NCI-H446 treated with DMSO at 0.1 percent for 48 hours (cell line): ENCODE measurements at regions not wholly inside any gene's neighbourhood (a gene's known extent, or its start where the extent isn't known, plus 50 kb on each side); places are given as distances from the start of the nearest gene placed in this dataset.

Experiments
- DNase-seq: peaks from one replicate; lab custom pipeline; 2025; lab: John Stamatoyannopoulos, UW

DNA sequence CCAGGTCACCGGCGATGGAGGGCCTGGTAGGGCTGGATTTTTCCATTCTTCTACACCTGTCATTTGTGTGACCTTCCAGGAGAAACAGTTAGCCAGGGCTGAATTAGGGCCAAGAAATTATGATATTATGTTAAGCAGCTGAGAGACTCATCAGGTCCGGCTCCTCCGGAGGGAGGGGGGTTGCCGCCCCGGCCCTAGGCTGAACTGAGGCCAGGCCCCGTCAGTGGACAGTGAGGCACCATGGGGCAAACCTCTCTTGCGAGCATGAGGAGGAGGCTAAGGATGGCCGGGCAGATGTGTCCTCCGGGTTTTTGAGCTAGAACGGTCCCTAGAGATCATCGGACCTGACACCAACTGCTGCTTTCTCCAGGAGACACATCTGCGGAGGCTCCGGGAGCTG, 150.1 kb downstream of the SOX11 start:
- DNase-seq: no peak

DNA sequence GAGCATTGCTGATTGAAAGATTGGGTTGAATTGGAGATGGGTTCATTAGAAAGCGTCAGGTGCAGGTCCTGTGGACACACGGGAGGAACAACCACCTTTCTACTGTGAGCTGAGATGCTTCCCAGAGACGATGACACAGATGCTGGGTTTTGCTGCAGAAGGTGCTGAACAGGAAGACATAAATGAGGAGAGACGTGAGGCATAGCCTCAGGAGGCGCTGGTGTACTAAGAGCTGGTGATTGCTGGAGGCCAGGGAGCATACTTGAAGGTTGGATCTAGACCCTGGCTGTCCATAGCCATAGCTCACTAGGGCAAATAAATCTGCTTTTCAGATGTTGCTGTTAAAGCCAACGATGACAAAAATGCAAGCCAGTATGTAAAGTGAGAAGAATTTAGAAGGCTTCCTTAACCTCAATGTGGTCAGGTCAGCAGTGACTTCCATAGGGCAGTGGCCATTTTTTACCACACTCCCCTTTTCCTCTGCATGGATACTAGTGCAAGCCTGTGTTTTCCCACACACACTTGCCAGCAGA, 153.7 kb downstream of the SOX11 start:
- no peak for DNase-seq

DNA sequence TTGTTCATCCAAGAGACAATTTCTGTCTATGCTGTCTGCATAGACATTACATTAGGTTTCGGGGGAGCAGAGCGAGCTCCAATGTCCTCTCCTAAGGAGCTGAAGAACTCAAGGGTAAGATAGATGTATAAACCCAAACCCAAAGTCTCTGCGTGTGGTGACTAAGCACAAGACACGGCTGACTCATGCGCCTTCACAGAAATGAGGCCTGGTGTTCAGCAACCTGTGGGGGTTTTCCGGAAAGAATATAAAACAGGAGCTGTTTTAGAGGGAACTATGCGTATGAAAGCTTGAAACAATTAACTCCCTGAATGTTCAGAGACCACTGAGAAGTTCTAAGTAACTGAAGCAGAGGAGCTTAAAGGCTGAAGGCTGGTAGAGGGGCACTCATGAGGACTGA, 154.7 kb downstream of the SOX11 start:
- no peak for DNase-seq

DNA sequence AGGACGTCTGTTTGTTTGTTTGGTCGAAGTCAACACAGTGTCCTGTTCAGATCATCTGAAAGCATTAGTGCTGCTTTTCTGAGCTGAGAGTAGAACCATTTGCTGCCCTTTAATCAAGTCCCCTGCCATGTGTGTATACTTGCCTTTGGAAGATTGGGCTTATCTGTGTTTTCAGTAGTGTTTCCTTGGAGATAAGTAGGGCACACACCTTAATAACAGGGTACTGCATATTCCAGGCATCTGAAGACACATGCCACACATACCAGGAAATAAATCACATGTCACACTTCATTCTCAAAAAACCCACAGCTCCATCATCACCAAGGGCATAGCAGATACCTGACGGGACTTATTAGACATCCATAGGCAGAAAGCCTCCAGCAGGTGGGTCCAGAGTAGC, 157.4 kb downstream of the SOX11 start:
- DNase-seq: no peak

DNA sequence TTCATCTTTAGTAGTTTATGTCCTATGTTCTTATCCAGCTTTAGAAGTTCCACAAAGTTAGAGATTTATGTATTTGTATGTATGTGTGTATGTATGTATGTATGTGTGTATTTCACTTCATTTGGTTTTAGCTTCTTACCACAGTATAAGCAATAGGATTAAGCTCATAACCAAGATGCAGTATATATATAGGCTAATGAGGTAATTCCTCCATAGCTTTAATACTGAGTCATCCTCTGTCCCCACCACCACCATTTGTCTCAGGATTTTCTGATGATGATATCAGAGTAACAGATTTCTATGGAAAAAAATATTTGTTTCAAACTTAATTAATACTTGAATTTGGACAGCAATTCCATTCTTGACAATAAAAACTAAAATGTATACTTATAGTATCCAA, 159.2 kb downstream of the SOX11 start:
- DNase-seq: no peak

DNA sequence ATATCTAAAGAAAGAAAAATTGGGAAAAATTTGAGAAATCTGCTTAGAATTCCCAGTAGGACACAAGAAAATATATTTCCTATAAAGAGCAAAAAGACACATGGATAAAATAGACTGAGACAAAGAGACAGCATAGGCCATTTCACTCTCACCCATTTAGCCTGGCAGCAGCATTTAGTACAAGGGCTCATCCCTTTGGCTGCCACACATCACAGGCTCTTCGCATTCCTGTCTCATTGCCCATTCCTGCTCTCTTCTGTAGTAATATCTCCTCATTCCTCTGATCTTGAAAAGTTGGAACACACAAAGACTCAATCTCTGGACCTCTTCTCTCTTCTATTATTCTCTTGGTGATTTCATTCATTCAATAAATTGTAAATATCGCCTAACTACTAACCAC, 162.6 kb downstream of the SOX11 start:
- no peak for DNase-seq

DNA sequence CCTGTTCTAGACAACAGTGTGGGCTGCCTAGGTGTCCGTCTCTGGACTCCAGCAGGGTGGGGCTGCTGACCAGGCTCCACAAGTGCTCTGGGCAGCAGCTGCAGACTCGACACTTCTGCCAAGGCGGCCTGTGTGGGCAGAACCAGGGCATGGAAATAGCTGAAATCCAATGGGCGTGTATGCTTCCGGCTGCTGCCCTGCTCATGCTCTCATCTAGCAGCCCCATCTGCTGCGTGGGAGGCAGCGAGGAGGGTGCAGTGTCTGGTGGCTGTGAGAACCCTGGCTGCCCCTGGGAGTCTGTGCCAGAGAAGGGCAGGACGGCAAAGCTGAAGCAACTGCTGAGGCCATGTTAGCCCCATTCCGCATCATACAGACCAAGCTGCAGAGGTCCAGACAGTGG, 174.9 kb downstream of the SOX11 start:
- no peak for DNase-seq

DNA sequence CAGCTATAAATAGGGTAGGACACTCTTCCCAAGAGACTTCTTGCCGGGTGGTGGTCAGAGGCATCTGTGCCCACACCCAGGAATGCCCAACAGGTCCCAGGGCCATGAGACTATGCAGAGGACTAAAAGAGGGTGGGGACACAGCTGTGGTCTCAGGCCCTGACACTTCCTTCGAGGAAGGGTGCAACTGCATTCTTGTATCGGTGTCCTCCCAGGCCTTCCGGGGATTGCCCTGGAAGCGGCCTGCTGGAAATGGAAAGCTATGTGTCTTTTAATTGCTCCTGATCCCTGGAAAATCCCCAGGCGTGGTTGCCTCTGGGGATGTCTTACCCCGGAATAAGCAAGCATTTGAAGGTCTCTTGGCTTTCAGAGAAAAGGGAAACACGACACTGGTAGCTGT, 176.7 kb downstream of the SOX11 start:
- no peak for DNase-seq

DNA sequence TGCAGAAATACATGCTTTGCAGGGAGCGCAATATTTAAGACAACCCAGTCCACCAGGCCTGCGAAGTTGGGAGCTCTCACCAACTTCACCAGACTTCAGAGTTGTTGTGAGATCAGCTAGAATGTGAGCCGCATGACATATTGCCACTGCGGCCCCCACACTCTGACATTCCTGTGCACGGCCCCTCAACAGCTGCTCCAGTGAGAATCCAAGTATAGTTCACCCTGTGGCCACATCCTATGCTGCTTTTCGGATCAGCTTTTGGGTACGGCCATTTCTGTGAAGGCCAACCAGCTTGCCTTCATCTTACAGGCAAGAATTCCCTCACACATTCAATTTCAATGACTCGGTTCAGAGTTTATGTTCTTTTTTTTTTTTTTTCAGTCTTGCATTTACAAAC, 177.8 kb downstream of the SOX11 start:
- DNase-seq: no peak

DNA sequence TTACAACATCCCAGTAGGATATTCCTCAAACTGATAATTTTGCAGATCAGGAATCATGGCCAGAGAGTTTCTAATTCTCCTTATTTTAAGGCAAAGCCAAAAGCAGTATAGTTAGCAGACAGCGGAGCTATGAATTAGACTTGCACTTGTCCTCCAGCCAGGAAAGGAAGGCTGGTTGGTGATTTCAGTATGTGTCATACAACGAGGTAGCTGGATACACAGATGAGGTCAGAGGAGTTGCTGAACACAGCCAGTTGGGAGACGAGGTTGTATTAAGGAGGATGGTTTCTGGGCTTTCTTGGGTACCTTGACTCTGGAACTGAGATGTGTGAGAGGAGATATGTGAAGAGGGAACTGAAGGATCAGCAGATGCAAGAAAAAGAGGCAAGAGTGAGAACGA, 185.2 kb downstream of the SOX11 start:
- DNase-seq: no peak

DNA sequence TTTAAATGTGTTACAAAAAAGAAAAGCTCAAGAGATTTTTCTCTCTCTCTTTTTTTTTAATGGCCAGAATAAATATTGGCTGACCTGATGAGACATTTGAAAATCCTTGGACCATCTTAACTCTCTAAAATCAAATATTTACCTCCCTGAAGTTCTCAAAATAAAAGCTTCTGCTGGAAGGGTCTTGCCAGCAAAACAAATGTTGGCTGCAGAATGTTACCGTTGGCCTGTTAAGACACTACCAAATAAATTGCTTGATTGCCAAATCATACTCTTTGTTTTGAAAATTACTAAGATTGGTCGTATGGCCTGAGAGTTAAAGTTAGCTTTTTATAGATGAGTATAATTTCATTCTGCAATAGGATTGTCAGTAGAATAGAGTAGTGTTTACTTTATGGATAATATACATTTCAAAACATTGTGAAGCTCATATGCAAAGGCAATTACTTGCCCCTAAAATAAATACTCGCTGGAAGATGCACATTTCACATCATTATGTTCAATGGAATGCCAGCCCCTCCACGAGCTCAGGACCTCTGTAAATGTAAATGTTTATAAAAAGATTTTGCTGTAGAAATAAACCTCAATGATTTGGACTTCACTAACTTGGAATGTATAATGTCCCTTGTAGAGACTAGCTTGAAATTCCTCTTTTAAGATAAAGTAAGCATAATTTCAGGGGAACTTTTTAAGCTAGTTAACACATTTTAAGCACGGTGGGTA, 193.4 kb downstream of the SOX11 start:
- DNase-seq: no peak

DNA sequence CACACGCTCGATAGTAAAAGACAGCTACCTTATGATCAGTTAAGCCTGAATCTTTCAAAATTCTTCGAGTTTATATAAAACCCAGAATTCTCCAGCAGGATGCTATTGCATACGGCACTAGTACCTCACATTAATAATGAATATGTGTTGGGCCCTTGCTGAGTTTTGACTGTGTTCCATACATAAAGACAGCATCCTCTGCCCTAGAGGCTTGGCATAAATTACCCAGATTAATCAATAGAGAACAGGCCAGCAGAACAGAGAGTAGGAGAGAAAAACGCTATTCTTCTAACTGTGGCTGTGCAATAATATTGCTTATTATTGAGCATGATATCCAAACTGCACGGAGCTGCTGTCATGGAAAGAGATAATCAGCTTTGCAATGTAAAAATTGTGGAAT, 194.3 kb downstream of the SOX11 start:
- no peak for DNase-seq

DNA sequence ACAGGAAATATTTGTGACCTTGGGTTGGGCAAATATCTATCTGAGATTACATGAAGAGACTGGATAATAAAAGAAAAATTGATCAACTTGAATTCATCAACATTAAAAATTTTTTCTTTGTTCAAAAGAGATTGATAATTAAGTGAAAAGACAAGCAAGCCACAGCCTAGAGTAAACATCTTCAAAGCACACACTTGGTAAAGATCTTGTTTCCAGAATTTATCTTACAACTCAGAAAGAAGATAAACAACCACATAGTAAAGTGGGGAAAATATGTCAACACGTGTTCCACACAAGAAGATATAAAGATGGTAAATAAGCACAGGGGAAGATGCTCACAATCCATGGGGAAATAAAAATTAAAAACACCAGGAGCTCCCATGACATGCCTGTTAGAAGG, 195.9 kb downstream of the SOX11 start:
- no peak for DNase-seq

DNA sequence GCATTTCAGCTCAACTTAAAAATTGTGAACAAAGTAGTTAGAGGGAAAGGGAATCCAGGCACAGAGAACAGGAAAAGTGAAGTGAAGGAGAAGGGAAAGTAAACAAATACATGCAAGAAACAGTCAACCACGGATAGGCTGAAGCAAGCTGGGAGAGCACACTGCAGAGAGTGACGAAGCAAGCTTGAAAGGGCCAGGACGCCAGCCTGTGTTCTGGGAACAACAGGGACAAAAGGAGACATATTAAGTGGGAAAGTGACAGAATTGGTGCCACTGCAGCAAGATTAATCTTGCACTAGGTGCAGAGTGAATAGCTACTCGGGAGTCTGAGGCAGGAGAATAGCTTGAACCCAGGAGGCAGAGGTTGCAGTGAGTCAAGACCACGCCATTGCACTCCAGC, 197.3 kb downstream of the SOX11 start:
- no peak for DNase-seq

DNA sequence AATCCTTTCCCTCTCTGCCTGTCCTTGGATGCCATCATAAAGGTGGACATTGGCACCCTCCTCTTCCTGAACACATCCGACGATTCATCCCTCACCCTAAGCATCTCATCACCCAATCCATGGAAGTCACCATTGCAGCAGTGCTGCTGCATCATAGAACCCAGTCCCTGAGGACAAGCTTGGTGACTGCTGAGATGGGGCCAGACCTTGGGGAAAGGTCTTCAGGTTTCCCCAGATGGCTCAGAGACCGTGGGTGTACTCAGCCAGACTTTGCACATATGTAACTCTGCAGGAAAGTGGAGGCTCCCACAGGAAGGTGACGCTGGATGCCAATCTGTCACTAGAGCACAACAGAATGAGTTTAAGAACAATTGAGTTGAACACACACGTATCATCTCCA, 202.2 kb downstream of the SOX11 start:
- DNase-seq: no peak

DNA sequence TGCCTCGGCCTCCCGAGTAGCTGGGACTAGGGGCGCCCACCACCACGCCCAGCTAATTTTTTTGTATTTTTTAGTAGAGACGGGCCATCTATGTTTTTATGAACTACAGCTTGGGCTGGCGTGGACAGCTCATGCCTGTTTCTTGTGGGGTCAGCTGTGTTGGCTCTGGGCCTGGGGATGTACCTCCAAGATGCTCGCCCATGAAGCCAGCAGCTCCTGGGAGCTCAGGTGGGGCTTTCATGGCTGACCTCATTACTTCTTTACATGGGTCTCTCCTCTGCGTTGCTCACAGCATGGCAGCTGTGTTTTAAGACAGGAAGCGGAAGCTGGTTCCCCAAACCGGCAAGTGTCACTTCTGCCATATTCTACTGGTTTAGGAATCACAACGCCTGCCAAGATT, 203.1 kb downstream of the SOX11 start:
- no peak for DNase-seq

DNA sequence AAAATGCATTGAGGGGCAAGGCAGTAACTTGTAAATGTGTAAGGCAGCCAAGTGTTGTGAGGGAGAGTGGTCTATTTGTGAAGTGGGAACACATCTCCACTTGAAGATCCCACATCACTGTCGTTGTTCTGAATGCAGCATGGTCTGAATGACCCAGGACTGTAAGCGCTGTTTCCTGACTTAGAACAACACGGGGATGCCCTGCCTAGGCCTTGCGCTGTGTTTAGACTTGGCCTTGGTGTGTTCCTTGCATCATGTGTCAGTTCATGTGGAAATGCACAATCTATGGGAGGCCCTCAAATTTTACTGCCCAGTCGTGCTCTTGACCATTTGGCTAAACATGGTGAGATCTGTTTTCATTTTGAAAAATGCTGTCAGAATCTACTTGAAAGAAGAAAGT, 205.1 kb downstream of the SOX11 start:
- DNase-seq: no peak

DNA sequence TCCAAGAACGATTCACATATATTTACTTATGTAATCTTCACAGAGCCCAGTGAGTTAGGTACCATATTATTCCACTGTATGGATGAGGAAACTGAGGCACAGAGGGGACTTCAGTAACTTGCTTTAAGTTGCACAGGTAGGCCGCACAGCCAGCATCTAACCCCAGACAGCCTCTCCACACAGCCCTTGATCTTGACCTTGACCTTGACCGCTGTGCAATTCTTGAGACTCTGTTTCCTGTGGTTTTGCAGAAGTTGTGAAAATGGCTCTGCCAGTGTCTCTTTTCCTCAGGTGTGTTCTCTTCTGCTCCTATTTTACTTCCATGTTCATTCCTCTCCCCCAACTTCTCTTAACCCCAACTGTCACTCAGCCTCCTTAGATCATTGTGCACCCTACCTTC, 206.5 kb downstream of the SOX11 start:
- DNase-seq: no peak

DNA sequence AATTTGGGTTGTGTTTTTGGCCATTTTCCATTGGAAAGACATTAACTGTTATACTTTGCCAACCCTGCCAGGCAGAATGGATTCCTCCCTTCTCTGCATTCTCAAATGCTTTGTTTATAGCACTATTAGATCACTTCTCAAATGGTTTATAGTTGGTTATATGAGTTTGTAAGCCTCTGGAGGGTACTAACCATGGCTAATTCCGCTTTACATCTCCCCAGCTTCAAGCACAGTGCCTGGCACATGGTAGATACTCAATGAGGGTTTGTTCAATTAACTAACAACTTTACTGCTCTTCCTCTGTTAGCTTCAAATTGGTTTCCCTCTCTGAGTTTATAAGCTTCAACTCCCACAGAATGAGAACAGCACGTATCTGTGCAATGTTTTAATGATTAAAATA, 213.5 kb downstream of the SOX11 start:
- no peak for DNase-seq

DNA sequence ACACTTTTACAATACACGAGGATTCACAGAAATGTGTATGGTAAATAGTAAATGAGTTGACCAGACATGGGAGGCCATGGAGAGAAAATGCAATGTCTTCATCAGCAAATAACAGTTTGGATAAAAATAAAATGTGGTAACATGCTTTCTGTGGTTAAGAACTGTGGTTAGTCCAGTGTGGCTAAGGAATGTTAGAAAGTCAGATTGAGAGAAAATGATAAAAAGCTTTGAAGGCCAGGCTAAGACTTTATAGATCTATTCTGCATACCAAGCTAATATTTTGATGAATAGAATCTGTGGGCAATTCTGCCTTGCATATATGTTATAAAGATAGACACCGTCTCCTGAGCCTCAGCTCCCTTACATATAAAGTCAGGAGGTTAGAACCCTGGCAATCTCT, 215.9 kb downstream of the SOX11 start:
- no peak for DNase-seq

DNA sequence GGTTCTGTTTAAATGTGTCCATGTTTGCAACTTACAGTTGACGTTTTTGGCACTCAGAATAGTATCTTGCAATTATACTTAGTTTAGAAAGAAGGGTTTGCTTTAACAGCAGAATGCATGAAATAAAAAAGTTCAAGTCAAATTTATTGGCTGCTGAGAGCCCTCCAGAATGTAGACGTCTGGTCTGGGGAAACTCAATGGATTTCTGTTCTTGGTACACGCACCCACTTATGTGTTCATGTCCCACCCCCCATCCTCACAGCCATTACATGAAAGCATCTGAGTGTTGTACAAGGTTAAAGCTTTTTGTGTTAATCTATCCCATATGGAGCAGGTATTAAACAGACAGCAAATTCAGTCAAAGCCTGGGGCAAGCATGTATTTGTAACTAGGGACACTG, 219.5 kb downstream of the SOX11 start:
- no peak for DNase-seq

DNA sequence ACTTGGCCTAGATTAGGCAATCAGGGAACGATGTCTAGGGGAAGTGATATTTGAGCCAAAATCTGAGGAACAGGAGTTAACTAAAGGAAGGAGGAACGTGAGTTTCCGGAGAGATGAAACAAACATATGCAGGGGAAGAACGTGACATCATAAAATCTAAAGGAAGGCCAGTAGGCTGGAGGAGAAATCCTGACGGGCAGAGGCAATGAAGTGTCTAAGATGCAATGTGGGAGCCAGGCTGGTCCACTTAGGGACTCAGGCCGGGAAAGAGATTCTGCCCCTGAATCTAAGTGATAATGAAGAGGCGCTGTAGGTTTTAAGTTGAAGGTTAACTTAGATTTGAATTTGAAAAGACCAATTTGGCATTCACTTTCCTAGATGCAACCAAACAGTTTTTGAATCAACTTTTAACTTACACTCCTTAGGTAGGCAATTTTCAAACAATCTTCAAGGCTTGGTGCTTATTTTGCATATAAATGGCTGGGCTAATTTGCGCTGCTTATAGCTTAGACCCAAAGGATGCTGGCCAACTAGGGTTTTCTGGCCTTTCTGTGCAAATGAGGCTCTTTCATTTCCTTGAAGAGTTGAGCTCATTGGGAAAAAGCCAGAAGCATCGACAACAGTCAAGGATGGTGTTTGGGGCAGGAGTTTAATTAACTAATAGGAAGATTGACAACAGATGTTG, 221.7 kb downstream of the SOX11 start:
- DNase-seq: no peak

DNA sequence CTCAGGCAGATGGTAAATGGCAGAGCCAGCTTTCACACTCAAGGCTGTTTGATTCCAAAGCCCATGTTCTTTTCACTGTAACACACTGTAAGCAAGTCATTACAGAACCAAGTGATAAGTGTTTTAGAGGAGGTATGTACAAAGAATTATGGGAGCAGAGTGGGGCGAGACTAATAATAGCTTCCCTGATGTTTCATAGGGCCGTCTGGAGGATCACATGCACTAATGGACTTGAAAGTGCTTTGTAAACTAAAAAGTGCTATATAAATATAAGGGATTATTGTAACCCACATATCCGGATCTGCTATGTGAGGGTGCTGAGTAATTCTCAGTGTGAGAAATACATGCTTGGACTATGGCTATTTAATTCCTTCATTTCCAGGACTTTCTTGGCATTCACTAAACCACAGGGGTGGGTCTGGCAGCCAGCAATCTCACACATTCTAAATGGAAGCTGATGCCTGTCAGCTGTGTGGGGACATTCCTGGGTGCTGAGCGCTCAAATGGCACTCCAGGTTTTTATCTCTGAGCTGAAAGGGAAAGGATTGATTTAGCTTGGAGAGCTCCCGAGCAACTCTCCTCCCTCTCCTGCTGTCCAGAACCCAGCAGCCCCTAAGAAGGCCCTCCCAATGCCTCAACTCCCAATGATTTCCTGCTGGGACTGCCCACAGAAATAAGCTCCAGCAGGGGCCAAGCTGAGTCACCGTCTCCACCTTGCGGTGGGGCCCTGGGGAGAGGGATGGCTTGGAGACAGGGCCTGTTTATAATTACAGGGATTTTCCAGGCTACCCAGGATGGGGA, 222.8 kb downstream of the SOX11 start:
- no peak for DNase-seq
